Astrocyte (in vitro differentiated cells and primary cell): ENCODE measurements at regions not wholly inside any gene's neighbourhood (a gene's known extent, or its start where the extent isn't known, plus 50 kb on each side); places are given as distances from the start of the nearest gene placed in this dataset.

Experiments
- CTCF ChIP-seq: IDR thresholded peaks from 2 replicates; pipeline ENCODE4 v1.5.1; 2011; ENCODE audit warnings: low read depth, mild to moderate bottlenecking, inconsistent platforms, low read length, moderate library complexity; ENCODE audit not compliant: insufficient read depth
- EZH2 ChIP-seq: IDR thresholded peaks from 2 replicates; pipeline ENCODE4 v1.6.1; 2012; ENCODE audit warnings: mild to moderate bottlenecking, low read length, inconsistent platforms; ENCODE audit not compliant: insufficient read depth

DNA sequence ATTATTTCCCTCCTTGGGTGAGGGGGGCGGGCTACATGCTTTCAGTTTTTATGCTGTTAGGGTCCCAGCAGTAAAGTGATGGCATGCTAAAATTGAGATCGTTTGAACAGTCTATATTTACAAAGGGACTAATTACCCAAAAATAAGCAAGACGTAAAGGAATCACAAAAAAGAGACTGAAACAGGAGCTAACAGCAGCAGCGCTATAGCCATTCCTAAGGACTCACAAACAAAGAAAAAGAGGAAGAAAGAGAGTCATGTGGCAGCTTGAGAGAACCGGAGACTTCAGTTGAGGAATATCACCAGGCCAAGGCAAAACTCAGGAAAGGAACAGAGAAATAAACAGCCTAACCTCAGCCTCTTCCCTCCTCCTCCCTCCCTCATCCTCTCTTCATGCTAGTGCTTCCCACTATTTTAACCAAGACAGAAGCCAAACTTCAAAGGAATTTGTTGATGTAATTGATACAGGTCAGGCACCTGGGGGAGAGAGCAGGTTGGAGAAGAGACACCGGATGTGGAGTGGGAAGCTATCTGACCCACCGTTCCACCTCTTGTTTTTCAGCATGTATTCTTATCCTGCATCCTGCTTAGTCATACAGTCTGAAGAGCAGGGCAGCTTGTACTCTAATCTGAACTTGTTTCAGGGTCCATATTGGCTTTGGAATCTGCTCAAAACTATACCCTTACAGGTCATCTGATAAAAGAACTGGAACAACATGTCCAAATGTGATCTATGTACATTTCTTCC lies 383.7 kb downstream of the NAF1 start:
- TF ChIP-seq CTCF = no peak
- no peak for TF ChIP-seq EZH2
